ENCODE measurements at regions not wholly inside any gene's neighbourhood (a gene's known extent, or its start where the extent isn't known, plus 50 kb on each side); places are given as distances from the start of the nearest gene placed in this dataset.
"Not testable (repeated sequence)": the region's sequence is repeated elsewhere in the genome, so short reads cannot be mapped to it uniquely, and the experiment has no call there.

DNA sequence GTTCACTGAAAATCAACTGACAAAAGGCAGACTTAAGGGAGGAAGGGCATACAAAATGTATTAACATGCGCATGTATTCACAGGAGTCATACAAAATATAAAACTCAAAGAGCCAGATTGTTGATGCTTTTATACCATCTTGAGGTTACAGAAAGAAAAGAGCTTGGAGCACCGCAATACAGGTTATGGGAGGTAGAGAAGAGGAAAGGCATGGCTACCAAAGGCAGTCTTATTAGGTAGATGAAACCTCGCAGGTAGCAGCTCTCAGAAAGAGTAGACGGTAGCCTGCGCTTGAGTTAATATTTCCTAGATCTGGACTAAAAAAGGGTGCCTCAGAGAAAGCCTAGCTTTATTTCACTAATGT lies 69.0 kb upstream of the DHRS4 start:
- TF ChIP-seq, protein P1, sequence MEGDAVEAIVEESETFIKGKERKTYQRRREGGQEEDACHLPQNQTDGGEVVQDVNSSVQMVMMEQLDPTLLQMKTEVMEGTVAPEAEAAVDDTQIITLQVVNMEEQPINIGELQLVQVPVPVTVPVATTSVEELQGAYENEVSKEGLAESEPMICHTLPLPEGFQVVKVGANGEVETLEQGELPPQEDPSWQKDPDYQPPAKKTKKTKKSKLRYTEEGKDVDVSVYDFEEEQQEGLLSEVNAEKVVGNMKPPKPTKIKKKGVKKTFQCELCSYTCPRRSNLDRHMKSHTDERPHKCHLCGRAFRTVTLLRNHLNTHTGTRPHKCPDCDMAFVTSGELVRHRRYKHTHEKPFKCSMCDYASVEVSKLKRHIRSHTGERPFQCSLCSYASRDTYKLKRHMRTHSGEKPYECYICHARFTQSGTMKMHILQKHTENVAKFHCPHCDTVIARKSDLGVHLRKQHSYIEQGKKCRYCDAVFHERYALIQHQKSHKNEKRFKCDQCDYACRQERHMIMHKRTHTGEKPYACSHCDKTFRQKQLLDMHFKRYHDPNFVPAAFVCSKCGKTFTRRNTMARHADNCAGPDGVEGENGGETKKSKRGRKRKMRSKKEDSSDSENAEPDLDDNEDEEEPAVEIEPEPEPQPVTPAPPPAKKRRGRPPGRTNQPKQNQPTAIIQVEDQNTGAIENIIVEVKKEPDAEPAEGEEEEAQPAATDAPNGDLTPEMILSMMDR (IDR thresholded peaks at IDR 0.05; ENCODE audit: low read depth, low read length), result no peak
- no peak for DNase-seq (ENCODE audit: extremely low read depth, low read depth)

GRCh38 chr14:23887536-23887935 lies 66.0 kb upstream of the DHRS4 start:
- DNase-seq (ENCODE audit: extremely low read depth, low read depth), result no peak
- TF ChIP-seq, protein P1 (IDR thresholded peaks at IDR 0.05; ENCODE audit: low read depth, low read length), result no peak

DNA sequence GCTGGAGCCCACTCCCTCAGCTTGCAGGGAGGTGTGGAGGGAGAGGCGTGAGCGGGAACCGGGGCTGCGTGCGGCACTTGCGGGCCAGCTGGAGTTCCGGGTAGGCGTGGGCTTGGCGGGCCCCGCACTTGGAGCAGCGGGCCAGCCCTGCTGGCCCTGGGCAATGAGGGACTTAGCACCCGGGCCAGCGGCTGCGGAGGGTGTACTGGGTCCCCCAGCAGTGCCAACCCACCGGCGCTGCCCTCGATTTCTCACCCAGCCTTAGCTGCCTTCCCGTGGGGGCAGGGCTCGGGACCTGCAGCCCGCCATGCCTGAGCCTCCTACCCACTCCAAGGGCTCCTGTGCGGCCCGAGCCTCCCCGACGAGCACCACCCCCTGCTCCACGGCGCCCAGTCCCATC lies 61.9 kb upstream of the DHRS4 start:
- not testable (repeated sequence) for DNase-seq (ENCODE audit: extremely low read depth, low read depth)

GRCh38 chr14:23892289-23892688 lies 61.3 kb upstream of the DHRS4 start:
- not testable (repeated sequence) for DNase-seq (ENCODE audit: extremely low read depth, low read depth)

GRCh38 chr14:23894362-23895052 lies 59.1 kb upstream of the DHRS4 start:
- DNase-seq (ENCODE audit: extremely low read depth, low read depth), result no peak
- TF ChIP-seq, protein P1 (IDR thresholded peaks at IDR 0.05; ENCODE audit: low read depth, low read length), result no peak

DNA sequence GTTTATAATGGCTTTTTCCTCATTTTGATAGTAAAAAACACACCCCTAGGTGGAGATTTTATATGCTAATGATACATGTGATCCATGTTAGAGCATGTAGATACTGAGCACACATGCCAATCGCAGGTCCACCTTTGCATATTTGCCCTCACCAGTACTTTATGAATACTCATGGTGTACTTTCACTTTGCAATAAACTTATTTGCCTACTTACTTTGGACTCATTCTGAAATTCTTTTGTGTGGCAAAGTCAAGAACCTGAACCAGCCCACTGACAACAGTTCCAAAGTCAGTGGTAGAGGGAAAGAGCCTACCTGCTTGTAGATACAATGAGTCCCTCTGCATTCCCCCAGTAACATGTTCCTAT lies 58.5 kb upstream of the DHRS4 start:
- TF ChIP-seq, protein P1 (IDR thresholded peaks at IDR 0.05; ENCODE audit: low read depth, low read length), result no peak
- no peak for DNase-seq (ENCODE audit: extremely low read depth, low read depth)

GRCh38 chr14:23895480-23895879 lies 58.1 kb upstream of the DHRS4 start:
- DNase-seq (ENCODE audit: extremely low read depth, low read depth), result no peak
- TF ChIP-seq, protein P1 (IDR thresholded peaks at IDR 0.05; ENCODE audit: low read depth, low read length), result no peak; the same call in none of the 2 replicates

DNA sequence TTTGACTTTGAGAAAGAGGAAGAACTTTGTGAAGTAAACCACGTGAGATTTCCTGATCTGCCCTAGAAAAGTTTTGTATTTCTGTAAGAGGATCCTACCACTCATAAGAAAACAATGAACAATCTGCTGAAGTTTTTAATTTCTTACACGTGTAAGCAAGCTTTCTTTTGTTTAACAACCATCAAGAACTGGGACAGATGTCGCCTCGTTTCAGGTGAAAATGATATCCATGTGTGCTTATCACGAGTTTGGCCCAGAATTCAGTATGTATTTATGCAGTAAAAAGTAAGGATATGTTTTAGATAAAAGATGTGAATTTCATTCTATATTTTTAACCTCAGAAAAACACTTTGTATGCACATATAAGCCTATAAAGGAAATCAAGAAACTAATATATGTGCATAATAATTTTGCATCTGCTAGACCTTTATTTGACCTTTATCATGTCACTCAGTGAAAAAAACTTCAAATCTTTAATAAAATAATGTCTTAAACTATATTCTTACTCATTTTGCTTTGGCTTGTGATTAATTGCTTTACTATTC lies 56.9 kb upstream of the DHRS4 start:
- TF ChIP-seq, protein P1 (IDR thresholded peaks at IDR 0.05; ENCODE audit: low read depth, low read length), result no peak
- DNase-seq (ENCODE audit: extremely low read depth, low read depth), result no peak

DNA sequence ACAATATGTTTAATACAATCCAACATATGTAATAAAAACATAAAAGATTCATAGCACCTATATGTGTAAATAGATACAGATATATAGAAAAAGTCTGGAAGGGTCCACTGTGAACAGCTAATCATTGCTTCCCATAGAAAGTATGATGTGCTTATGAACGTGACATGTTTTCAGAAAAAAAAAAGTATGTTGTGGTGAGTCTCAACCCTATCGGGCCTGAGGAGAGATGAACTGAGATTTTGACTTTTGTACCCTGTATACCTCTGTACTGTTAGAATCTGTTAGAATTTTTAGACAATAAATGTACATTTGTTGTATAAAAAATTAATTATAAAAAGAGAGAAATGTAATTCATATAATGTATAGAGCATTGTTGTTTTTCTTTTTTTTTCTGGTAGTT lies 56.3 kb upstream of the DHRS4 start:
- DNase-seq (ENCODE audit: extremely low read depth, low read depth), result not testable (repeated sequence)

DNA sequence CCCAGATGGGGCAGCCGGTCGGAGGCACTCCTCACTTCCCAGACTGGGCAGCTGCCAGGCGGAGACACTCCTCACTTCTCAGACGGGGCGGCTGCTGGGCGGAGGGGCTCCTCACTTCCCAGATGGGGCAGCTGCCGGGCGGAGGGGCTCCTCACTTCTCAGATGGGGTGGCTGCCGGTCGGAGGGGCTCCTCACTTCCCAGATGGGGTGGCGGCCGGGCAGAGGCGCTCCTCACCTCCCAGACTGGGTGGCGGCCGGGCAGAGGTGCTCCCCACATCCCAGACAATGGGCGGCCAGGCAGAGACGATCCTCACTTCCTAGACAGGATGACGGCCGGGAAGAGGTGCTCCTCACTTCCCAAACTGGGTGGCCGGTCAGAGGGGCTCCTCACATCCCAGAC lies 55.2 kb upstream of the DHRS4 start:
- DNase-seq (ENCODE audit: extremely low read depth, low read depth), result not testable (repeated sequence)
